Bronchial epithelial cell (primary cell): ENCODE measurements at regions not wholly inside any gene's neighbourhood (a gene's known extent, or its start where the extent isn't known, plus 50 kb on each side); places are given as distances from the start of the nearest gene placed in this dataset.
"Not testable (repeated sequence)": the region's sequence is repeated elsewhere in the genome, so short reads cannot be mapped to it uniquely, and the experiment has no call there.

Experiments used
- DNase-seq: peaks from one replicate; pipeline ENCODE4 v3.0.0-alpha.2; 2010; ENCODE audit warnings: low read depth
- FAIRE-seq: peaks from 2 replicates; lab custom pipeline; 2011; peaks lifted over from hg19 to GRCh38; lab: Jason Lieb, UNC
- H3K27me3 ChIP-seq: 2 replicates; pipeline ENCODE4 v1.5.1; 2011; ENCODE audit warnings: low read length; ENCODE audit not compliant: control insufficient read depth, insufficient read depth
- H3K36me3 ChIP-seq: 2 replicates; pipeline ENCODE4 v1.5.1; 2011; ENCODE audit warnings: low read length; ENCODE audit not compliant: control insufficient read depth, insufficient read depth
- H3K4me3 ChIP-seq: 2 replicates; pipeline ENCODE4 v1.5.1; 2011; ENCODE audit warnings: mild to moderate bottlenecking, low read depth, low read length, control low read depth
- CTCF ChIP-seq: IDR thresholded peaks from 2 replicates; pipeline ENCODE4 v1.5.1; 2011; ENCODE audit warnings: mild to moderate bottlenecking, moderate library complexity, low read length, control low read depth, inconsistent platforms; ENCODE audit not compliant: insufficient read depth, severe bottlenecking

- no peak for FAIRE-seq
Measured at GRCh38 chr12:125549836-125550235, 484.6 kb downstream of the AACS start.

GRCh38 chr12:125552295-125552694 lies 487.1 kb downstream of the AACS start:
- TF ChIP-seq CTCF = no peak
- H3K4me3 ChIP-seq = no peak overlapping the region
- no peak for FAIRE-seq
- no peak for DNase-seq
- H3K36me3 ChIP-seq = no peaks in the 10 kb centered on the region
- no peaks in the 10 kb centered on the region for H3K27me3 ChIP-seq

More at GRCh38 chr12:125549836-125550235, 484.6 kb downstream of the AACS start:
- Histone ChIP-seq H3K27me3 (no peaks in the 10 kb centered on the region), H3K36me3 (no peaks in the 10 kb centered on the region), H3K4me3 (no peak overlapping the region)
- no peak for DNase-seq
- peak; percentile 14 for TF ChIP-seq CTCF

- not testable (repeated sequence) for H3K36me3 ChIP-seq, H3K4me3 ChIP-seq, H3K27me3 ChIP-seq, FAIRE-seq, DNase-seq
Measured at GRCh38 chr12:125561008-125561407, 495.8 kb downstream of the AACS start.

- no peak for DNase-seq
- FAIRE-seq = no peak
- no peak for TF ChIP-seq CTCF
- H3K27me3 ChIP-seq = no peaks in the 10 kb centered on the region
- no peaks in the 10 kb centered on the region for H3K36me3 ChIP-seq
- no peak overlapping the region for H3K4me3 ChIP-seq
Measured at GRCh38 chr12:125564753-125565152, 499.5 kb downstream of the AACS start.

- no peaks in the 10 kb centered on the region for H3K27me3 ChIP-seq
- FAIRE-seq (no peak), DNase-seq (no peak)
- no peak for TF ChIP-seq CTCF
- H3K4me3 ChIP-seq = no peak overlapping the region
- no peaks in the 10 kb centered on the region for H3K36me3 ChIP-seq
Measured at GRCh38 chr12:125567581-125567980, 502.3 kb downstream of the AACS start.

- Histone ChIP-seq H3K36me3 (no peaks in the 10 kb centered on the region), H3K4me3 (no peak overlapping the region), H3K27me3 (no peaks in the 10 kb centered on the region)
- TF ChIP-seq CTCF = no peak
- no peak for FAIRE-seq
- no peak for DNase-seq
Measured at GRCh38 chr12:125568306-125568705, 503.1 kb downstream of the AACS start.
